WTC11 (cell line): ENCODE measurements at regions not wholly inside any gene's neighbourhood (a gene's known extent, or its start where the extent isn't known, plus 50 kb on each side); places are given as distances from the start of the nearest gene placed in this dataset.

Source experiments
- ATF3 ChIP-seq: sonication (generic); formaldehyde crosslinking; conservative IDR thresholded peaks from 2 replicates; pipeline ENCODE4 v1.8.1; 2022; ENCODE audit warnings: mild to moderate bottlenecking, missing genetic modification reagents
- CTCF ChIP-seq: fragments of 200-600 bp; IDR thresholded peaks from 2 replicates; pipeline ENCODE4 v1.8.0; 2022; ENCODE audit warnings: antibody characterized with exemption
- E2F4 ChIP-seq: sonication (generic); formaldehyde crosslinking; IDR thresholded peaks from 2 replicates; pipeline ENCODE4 v1.8.1; 2022; ENCODE audit warnings: low read depth, mild to moderate bottlenecking, moderate library complexity, missing genetic modification reagents, borderline replicate concordance
- NFYB ChIP-seq: sonication (generic); formaldehyde crosslinking; conservative IDR thresholded peaks from 2 replicates; pipeline ENCODE4 v1.8.0; 2022; ENCODE audit warnings: low read depth, missing genetic modification reagents
- RELA ChIP-seq: sonication (generic); formaldehyde crosslinking; IDR thresholded peaks from 2 replicates; pipeline ENCODE4 v1.8.1; 2022; ENCODE audit warnings: missing genetic modification reagents, mild to moderate bottlenecking, borderline replicate concordance
- USF2 ChIP-seq: sonication (generic); formaldehyde crosslinking; IDR thresholded peaks from 2 replicates; pipeline ENCODE4 v1.8.1; 2023; ENCODE audit warnings: mild to moderate bottlenecking, missing genetic modification reagents, moderate library complexity
- ZNF121 ChIP-seq: sonication (generic); formaldehyde crosslinking; IDR thresholded peaks from 2 replicates; pipeline ENCODE4 v1.8.0; 2023; ENCODE audit warnings: missing genetic modification reagents
- ZNF232 ChIP-seq: sonication (generic); formaldehyde crosslinking; IDR thresholded peaks from 2 replicates; pipeline ENCODE4 v1.8.0; 2022; ENCODE audit warnings: mild to moderate bottlenecking, missing genetic modification reagents

GRCh38 chr3:103711670-103712069 is 1276.9 kb downstream of the ZPLD1 start:
- no peak for TF ChIP-seq NFYB (CRISPR knock-in tag)
- no peak for TF ChIP-seq CTCF
- TF ChIP-seq ZNF121 (CRISPR knock-in tag) = no peak
- TF ChIP-seq USF2 = no peak
- no peak for TF ChIP-seq ZNF232
- TF ChIP-seq E2F4 (CRISPR knock-in tag) = no peak
- TF ChIP-seq ATF3 = no peak
- no peak for TF ChIP-seq RELA (CRISPR knock-in tag)
